ENCODE measurements at regions not wholly inside any gene's neighbourhood (a gene's known extent, or its start where the extent isn't known, plus 50 kb on each side); places are given as distances from the start of the nearest gene placed in this dataset.

- DNase-seq (ENCODE audit: low read depth in 1 of 2, low spot score in 1 of 2) (no peak), FAIRE-seq (no peak), ATAC-seq (no peak)
- Histone ChIP-seq H3K4me3 (no peak overlapping the region), H3K9me3 (no peaks in the 10 kb centered on the region), H3K4me1 (peaks cover 11% of the 10 kb centered on the region), H3K27ac (no peak overlapping the region), H3K4me2 (no peak overlapping the region)
- ChIA-PET CTCF (interaction anchor here (1.7 to 6.4 kb wide), 3 partner anchors 227 to 666 kb away, joined by 3 to 51 read pairs (median 12); no protein-coding TSS in a partner anchor), POLR2A (no interaction called here)
- TF ChIP-seq CHD4 (IDR thresholded peaks at IDR 0.05; ENCODE audit: borderline replicate concordance) = no peak
- TF ChIP-seq REST (IDR thresholded peaks at IDR 0.05) = no peak
- TF ChIP-seq ESRRA (IDR thresholded peaks at IDR 0.05; ENCODE audit: borderline replicate concordance, low read length) = no peak
- TF ChIP-seq ZNF302 (CRISPR knock-in tag; IDR thresholded peaks at IDR 0.05) = no peak
- TF ChIP-seq ZFP36 (IDR thresholded peaks at IDR 0.05; ENCODE audit: borderline replicate concordance, partially characterized antibody) = no peak
- TF ChIP-seq, protein P1, sequence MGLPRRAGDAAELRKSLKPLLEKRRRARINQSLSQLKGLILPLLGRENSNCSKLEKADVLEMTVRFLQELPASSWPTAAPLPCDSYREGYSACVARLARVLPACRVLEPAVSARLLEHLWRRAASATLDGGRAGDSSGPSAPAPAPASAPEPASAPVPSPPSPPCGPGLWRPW (IDR thresholded peaks at IDR 0.05) = no peak
- no peak for TF ChIP-seq ATOH8 (CRISPR knock-in tag; IDR thresholded peaks at IDR 0.05; ENCODE audit: low read depth)
- TF ChIP-seq, protein P2, sequence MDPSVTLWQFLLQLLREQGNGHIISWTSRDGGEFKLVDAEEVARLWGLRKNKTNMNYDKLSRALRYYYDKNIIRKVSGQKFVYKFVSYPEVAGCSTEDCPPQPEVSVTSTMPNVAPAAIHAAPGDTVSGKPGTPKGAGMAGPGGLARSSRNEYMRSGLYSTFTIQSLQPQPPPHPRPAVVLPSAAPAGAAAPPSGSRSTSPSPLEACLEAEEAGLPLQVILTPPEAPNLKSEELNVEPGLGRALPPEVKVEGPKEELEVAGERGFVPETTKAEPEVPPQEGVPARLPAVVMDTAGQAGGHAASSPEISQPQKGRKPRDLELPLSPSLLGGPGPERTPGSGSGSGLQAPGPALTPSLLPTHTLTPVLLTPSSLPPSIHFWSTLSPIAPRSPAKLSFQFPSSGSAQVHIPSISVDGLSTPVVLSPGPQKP (IDR thresholded peaks at IDR 0.05; ENCODE audit: low read depth, low read length) = no peak
- TF ChIP-seq SMC3 (IDR thresholded peaks at IDR 0.05) = no peak
- no peak for TF ChIP-seq FOSB (CRISPR knock-in tag; IDR thresholded peaks at IDR 0.05)
- 82% methylated on average over 1 of the region's 1 CpG for WGBS (ENCODE audit: missing lambda C conversion rate)
These were observed 220.8 kb upstream of the PHYHIPL start for GRCh38 chr10:58955615-58956014.

DNA sequence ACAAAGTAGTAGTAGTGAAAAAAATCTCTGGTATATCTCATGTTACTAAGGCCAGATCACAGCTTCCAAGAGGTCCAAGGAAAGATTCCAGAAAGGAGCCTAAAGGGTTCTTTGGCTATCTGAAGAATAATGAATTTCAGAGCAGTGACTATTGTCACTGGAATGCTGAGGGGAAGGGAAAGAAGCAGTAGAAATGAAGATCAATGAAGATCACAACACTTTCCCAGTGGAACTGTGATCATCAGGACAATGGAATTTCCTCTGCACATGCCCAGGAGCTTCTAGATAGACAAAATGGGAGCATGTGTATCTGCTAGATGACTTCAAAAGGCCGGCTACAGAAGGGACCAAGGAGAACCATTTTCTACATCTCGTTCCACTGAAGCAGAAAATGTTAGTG lies 219.5 kb upstream of the PHYHIPL start:
- no peak overlapping the region for H3K4me2 ChIP-seq
- no peak for ATAC-seq
- CTCF ChIA-PET = interaction anchor here (0.7 kb wide), 1 partner anchor 176 kb away, joined by 3 read pairs; no protein-coding TSS in a partner anchor
- no peaks in the 10 kb centered on the region for H3K9me3 ChIP-seq
- H3K4me3 ChIP-seq = no peak overlapping the region
- peaks cover 4% of the 10 kb centered on the region; the same call in 1 of the 3 replicates for H3K4me1 ChIP-seq
- no peak for DNase-seq (ENCODE audit: low read depth in 1 of 2, low spot score in 1 of 2)
- H3K27ac ChIP-seq = no peak overlapping the region
- POLR2A ChIA-PET = no interaction called here
- no peak for TF ChIP-seq HOXB13 (CRISPR knock-in tag; IDR thresholded peaks at IDR 0.05; ENCODE audit: low read depth)
- no peak for TF ChIP-seq CBX8 (IDR thresholded peaks at IDR 0.05)
- no peak for TF ChIP-seq RNF2 (IDR thresholded peaks at IDR 0.05; ENCODE audit: borderline replicate concordance, low read depth)
- no peak for TF ChIP-seq TFCP2L1 (CRISPR knock-in tag; IDR thresholded peaks at IDR 0.05)
- TF ChIP-seq, protein P3, sequence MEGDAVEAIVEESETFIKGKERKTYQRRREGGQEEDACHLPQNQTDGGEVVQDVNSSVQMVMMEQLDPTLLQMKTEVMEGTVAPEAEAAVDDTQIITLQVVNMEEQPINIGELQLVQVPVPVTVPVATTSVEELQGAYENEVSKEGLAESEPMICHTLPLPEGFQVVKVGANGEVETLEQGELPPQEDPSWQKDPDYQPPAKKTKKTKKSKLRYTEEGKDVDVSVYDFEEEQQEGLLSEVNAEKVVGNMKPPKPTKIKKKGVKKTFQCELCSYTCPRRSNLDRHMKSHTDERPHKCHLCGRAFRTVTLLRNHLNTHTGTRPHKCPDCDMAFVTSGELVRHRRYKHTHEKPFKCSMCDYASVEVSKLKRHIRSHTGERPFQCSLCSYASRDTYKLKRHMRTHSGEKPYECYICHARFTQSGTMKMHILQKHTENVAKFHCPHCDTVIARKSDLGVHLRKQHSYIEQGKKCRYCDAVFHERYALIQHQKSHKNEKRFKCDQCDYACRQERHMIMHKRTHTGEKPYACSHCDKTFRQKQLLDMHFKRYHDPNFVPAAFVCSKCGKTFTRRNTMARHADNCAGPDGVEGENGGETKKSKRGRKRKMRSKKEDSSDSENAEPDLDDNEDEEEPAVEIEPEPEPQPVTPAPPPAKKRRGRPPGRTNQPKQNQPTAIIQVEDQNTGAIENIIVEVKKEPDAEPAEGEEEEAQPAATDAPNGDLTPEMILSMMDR (IDR thresholded peaks at IDR 0.05) = no peak
- TF ChIP-seq ZNF302 (CRISPR knock-in tag; IDR thresholded peaks at IDR 0.05) = no peak
- no peak for TF ChIP-seq EHMT2 (IDR thresholded peaks at IDR 0.05; ENCODE audit: low read depth)
- TF ChIP-seq USF2 (IDR thresholded peaks at IDR 0.05) = no peak
- no peak for TF ChIP-seq FOSB (CRISPR knock-in tag; IDR thresholded peaks at IDR 0.05)
- 73% methylated on average over 2 of the region's 2 CpGs for WGBS (ENCODE audit: missing lambda C conversion rate)
- FAIRE-seq = no peak
